ENCODE measurements at regions not wholly inside any gene's neighbourhood (a gene's known extent, or its start where the extent isn't known, plus 50 kb on each side); places are given as distances from the start of the nearest gene placed in this dataset.

- TF ChIP-seq CTCF (IDR thresholded peaks at IDR 0.05; ENCODE audit: low read length) (no peak), EZH2 (IDR thresholded peaks at IDR 0.05; ENCODE audit: borderline replicate concordance, low read length) (no peak)
These were observed 67.4 kb downstream of the RPLP1 start for GRCh38 chr15:69520067-69520466.
